CD4-positive, alpha-beta T cell treated with Interleukin-15 for 4 hours (primary cell): ENCODE measurements at regions not wholly inside any gene's neighbourhood (a gene's known extent, or its start where the extent isn't known, plus 50 kb on each side); places are given as distances from the start of the nearest gene placed in this dataset.
"Not testable (repeated sequence)": the region's sequence is repeated elsewhere in the genome, so short reads cannot be mapped to it uniquely, and the experiment has no call there.

Experiments used
- DNase-seq: peaks from one replicate; pipeline ENCODE4 v3.0.0-alpha.2; 2020; ENCODE audit warnings: low spot score

- no peak for DNase-seq
Observed at GRCh38 chr10:63783882-63784281, 262.7 kb downstream of the REEP3 start.

- no peak for DNase-seq
Observed at GRCh38 chr10:63788152-63788821, 267.1 kb downstream of the REEP3 start.

GRCh38 chr10:63795094-63795860 is 274.1 kb downstream of the REEP3 start:
- no peak for DNase-seq

- no peak for DNase-seq
Observed at GRCh38 chr10:63798599-63799498, 277.6 kb downstream of the REEP3 start.

GRCh38 chr10:63799521-63800300 is 278.5 kb downstream of the REEP3 start:
- DNase-seq: no peak

- no peak for DNase-seq
Observed at GRCh38 chr10:63801166-63801565, 280.0 kb downstream of the REEP3 start.

GRCh38 chr10:63806330-63806729 is 285.1 kb downstream of the REEP3 start:
- DNase-seq: no peak

GRCh38 chr10:63812501-63812900 is 291.3 kb downstream of the REEP3 start:
- DNase-seq: no peak

- no peak for DNase-seq
Observed at GRCh38 chr10:63819753-63820329, 298.6 kb downstream of the REEP3 start.

GRCh38 chr10:63822496-63822895 is 301.3 kb downstream of the REEP3 start:
- DNase-seq: no peak

GRCh38 chr10:63825111-63825510 is 303.9 kb downstream of the REEP3 start:
- no peak for DNase-seq

GRCh38 chr10:63825766-63826165 is 304.6 kb downstream of the REEP3 start:
- DNase-seq: no peak

GRCh38 chr10:63827018-63827417 is 305.8 kb downstream of the REEP3 start:
- not testable (repeated sequence) for DNase-seq

- no peak for DNase-seq
Observed at GRCh38 chr10:63829020-63829419, 307.8 kb downstream of the REEP3 start.

GRCh38 chr10:63829573-63830149 is 308.5 kb downstream of the REEP3 start:
- no peak for DNase-seq

GRCh38 chr10:63832686-63833085 is 311.5 kb downstream of the REEP3 start:
- no peak for DNase-seq

GRCh38 chr10:63833411-63834060 is 312.3 kb downstream of the REEP3 start:
- DNase-seq: no peak

GRCh38 chr10:63836666-63837442 is 315.7 kb downstream of the REEP3 start:
- no peak for DNase-seq

- DNase-seq: no peak
Observed at GRCh38 chr10:63841761-63842160, 320.6 kb downstream of the REEP3 start.

GRCh38 chr10:63843107-63843506 is 321.9 kb downstream of the REEP3 start:
- DNase-seq: no peak
